ENCODE measurements at regions not wholly inside any gene's neighbourhood (a gene's known extent, or its start where the extent isn't known, plus 50 kb on each side); places are given as distances from the start of the nearest gene placed in this dataset.

DNA sequence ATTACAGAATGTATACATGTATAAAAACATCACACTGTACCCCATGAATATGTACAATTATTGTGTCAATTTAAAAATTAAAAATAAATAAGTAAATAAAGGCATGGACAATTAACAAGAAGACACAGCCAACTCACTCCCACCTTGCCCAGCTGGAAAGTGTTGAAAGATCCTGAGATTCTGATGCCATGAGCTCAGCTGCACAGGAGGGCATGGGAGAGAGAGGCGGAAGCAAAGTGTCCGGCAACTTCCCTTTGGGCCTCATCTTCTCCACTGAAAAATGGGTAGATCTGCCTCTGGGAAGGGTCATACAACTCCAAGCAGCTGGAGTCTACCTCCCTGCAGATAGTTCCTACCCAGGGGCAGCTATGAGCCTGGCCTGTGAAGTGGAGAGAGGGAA, 277.3 kb downstream of the UACA start:
- Histone ChIP-seq H3K79me2 (no peaks in the 10 kb centered on the region), H3K9me3 (ENCODE audit: control insufficient read depth, low read length) (no peaks in the 10 kb centered on the region), H3K4me3 (ENCODE audit: low read depth, low read length) (no peak overlapping the region), H3K9ac (no peak overlapping the region), H3K27ac (no peak overlapping the region), H3K4me2 (ENCODE audit: low read length) (no peak overlapping the region), H3K36me3 (ENCODE audit: control insufficient read depth, insufficient read depth, low read length) (no peaks in the 10 kb centered on the region), H2AFZ (no peak overlapping the region), H3K27me3 (ENCODE audit: control insufficient read depth, insufficient read depth, low read length) (no peaks in the 10 kb centered on the region), H3K4me1 (no peaks in the 10 kb centered on the region)
- TF ChIP-seq, protein P1, sequence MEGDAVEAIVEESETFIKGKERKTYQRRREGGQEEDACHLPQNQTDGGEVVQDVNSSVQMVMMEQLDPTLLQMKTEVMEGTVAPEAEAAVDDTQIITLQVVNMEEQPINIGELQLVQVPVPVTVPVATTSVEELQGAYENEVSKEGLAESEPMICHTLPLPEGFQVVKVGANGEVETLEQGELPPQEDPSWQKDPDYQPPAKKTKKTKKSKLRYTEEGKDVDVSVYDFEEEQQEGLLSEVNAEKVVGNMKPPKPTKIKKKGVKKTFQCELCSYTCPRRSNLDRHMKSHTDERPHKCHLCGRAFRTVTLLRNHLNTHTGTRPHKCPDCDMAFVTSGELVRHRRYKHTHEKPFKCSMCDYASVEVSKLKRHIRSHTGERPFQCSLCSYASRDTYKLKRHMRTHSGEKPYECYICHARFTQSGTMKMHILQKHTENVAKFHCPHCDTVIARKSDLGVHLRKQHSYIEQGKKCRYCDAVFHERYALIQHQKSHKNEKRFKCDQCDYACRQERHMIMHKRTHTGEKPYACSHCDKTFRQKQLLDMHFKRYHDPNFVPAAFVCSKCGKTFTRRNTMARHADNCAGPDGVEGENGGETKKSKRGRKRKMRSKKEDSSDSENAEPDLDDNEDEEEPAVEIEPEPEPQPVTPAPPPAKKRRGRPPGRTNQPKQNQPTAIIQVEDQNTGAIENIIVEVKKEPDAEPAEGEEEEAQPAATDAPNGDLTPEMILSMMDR (IDR thresholded peaks at IDR 0.05) = no peak

DNA sequence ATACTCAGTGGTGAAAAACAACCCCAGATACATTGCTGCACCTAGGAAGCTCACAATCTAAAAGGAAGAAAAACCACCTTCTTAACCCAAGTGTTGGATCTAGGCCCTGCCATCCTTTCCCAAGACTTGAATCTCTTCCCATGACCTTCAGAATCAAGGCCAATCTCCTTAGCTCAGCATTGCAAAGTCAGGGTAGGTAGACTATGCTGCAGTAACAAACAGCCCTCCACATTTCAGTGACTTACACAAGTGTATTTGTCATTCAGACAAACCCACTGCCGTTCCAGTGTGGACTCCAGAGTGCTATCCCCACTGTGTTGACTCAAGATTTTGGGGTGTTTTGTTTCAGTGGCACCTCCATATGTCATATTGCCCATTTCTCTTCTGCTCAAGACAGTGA, 278.4 kb downstream of the UACA start:
- H3K4me3 ChIP-seq (ENCODE audit: low read depth, low read length) = no peak overlapping the region
- no peaks in the 10 kb centered on the region for H3K4me1 ChIP-seq
- TF ChIP-seq, protein P1 (IDR thresholded peaks at IDR 0.05) = no peak
- H3K36me3 ChIP-seq (ENCODE audit: control insufficient read depth, insufficient read depth, low read length) = no peaks in the 10 kb centered on the region
- H3K27me3 ChIP-seq (ENCODE audit: control insufficient read depth, insufficient read depth, low read length) = no peaks in the 10 kb centered on the region
- H3K79me2 ChIP-seq = no peaks in the 10 kb centered on the region
- no peaks in the 10 kb centered on the region for H3K9me3 ChIP-seq (ENCODE audit: control insufficient read depth, low read length)
- H3K27ac ChIP-seq = no peak overlapping the region
- no peak overlapping the region for H3K9ac ChIP-seq
- no peak overlapping the region for H3K4me2 ChIP-seq (ENCODE audit: low read length)
- no peak overlapping the region for H2AFZ ChIP-seq

DNA sequence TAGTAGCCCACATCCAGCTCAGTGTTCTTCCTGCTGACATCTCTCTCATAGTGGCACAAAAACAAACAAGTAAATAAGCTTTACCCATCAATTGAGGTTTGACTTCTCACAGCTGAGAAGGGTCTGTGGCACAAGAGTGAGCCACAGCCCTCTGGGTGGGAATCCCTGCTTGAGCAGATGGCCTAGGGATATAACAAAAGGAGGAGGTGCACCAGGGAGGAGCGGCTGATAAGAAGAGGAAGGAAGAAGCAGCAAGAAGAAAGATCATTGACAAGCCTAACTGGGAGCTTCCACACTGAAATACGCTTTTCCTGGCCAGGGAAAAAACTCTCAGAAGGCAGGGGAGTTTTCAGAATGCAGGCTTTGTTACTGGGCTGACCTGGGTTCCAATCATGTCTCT, 279.8 kb downstream of the UACA start:
- Histone ChIP-seq H3K27me3 (ENCODE audit: control insufficient read depth, insufficient read depth, low read length) (no peaks in the 10 kb centered on the region), H3K4me1 (no peaks in the 10 kb centered on the region), H3K79me2 (no peaks in the 10 kb centered on the region), H3K4me2 (ENCODE audit: low read length) (no peak overlapping the region), H3K9ac (no peak overlapping the region), H2AFZ (no peak overlapping the region), H3K27ac (no peak overlapping the region), H3K9me3 (ENCODE audit: control insufficient read depth, low read length) (no peaks in the 10 kb centered on the region), H3K36me3 (ENCODE audit: control insufficient read depth, insufficient read depth, low read length) (no peaks in the 10 kb centered on the region), H3K4me3 (ENCODE audit: low read depth, low read length) (no peak overlapping the region)
- TF ChIP-seq, protein P1 (IDR thresholded peaks at IDR 0.05) = no peak

DNA sequence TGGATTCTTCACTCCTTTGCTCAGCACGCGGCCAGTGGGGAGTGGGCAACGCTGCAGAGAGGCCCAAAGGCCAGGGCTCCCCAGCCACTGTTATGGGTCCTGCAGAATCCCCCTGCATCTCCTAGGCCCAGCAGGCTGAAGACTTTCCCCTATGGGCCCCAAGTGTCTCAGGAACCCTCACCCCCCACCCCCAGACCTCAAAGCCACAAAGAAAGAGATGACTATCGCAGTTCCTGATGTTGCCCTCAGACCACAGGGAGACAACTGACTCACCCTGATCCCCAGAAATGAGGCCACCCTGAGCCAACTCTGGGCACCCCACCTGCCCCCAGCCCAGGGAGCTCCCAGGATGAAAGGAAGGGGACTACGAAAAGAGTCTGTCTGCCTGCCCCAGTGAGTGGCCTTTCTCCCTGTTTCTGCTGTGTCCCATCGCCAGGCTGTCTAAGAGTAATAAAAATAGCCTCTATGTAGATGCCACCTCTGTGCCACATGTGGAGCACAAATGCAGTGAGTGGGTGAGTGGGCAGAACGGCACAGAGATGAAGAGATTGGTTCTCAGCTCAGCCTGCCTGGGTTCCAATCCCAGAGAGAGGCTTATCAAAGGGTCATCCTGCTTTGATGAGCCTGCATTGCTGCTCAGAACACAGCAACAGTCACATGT, 283.0 kb downstream of the UACA start:
- H3K36me3 ChIP-seq (ENCODE audit: control insufficient read depth, insufficient read depth, low read length) = no peaks in the 10 kb centered on the region
- no peak overlapping the region for H3K27ac ChIP-seq
- no peak overlapping the region for H3K9ac ChIP-seq
- H3K4me3 ChIP-seq (ENCODE audit: low read depth, low read length) = no peak overlapping the region
- no peaks in the 10 kb centered on the region for H3K27me3 ChIP-seq (ENCODE audit: control insufficient read depth, insufficient read depth, low read length)
- TF ChIP-seq, protein P1 (IDR thresholded peaks at IDR 0.05) = no peak
- H3K9me3 ChIP-seq (ENCODE audit: control insufficient read depth, low read length) = no peaks in the 10 kb centered on the region
- no peaks in the 10 kb centered on the region for H3K79me2 ChIP-seq
- H3K4me1 ChIP-seq = no peaks in the 10 kb centered on the region
- H2AFZ ChIP-seq = no peak overlapping the region
- H3K4me2 ChIP-seq (ENCODE audit: low read length) = no peak overlapping the region

DNA sequence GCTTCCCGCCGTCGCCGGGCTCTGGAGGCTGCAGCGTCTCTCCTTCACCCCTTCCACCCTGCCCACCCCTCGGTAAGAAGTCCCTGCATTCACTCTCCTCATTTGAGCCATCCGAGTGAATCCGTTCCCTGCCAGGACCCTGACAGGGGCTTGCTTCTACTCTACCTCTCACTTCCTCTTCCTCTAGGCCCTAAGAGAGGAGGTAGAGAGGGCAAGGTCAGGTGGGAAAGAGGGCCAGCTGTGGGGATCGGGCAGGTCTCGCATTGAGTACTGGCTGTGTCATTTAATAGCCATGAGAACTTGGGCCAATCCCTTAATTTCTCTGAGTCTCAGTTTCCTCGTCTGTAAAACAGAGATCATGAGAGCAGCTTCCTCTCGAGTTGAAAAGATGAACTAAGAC, 283.6 kb downstream of the UACA start:
- Histone ChIP-seq H3K9ac (no peak overlapping the region), H3K9me3 (ENCODE audit: control insufficient read depth, low read length) (no peaks in the 10 kb centered on the region), H3K27me3 (ENCODE audit: control insufficient read depth, insufficient read depth, low read length) (no peaks in the 10 kb centered on the region), H3K79me2 (no peaks in the 10 kb centered on the region), H3K27ac (no peak overlapping the region), H3K4me1 (no peaks in the 10 kb centered on the region), H3K36me3 (ENCODE audit: control insufficient read depth, insufficient read depth, low read length) (no peaks in the 10 kb centered on the region), H2AFZ (no peak overlapping the region), H3K4me2 (ENCODE audit: low read length) (no peak overlapping the region), H3K4me3 (ENCODE audit: low read depth, low read length) (no peak overlapping the region)
- TF ChIP-seq, protein P1 (IDR thresholded peaks at IDR 0.05) = no peak

All from parathyroid adenoma (tissue), 2 donors.